GM23338 (cell line): ENCODE measurements at regions not wholly inside any gene's neighbourhood (a gene's known extent, or its start where the extent isn't known, plus 50 kb on each side); places are given as distances from the start of the nearest gene placed in this dataset.
A peak's percentile ranks its signal among the peaks of the same experiment; 100 is the strongest.

ENCODE experiments used
- ATAC-seq: fragments of 200-7000 bp; cut with Tn5 transposase; 3 replicates; pipeline ENCODE4 v1.9.1; 2020
- DNase-seq: peaks from one replicate; pipeline ENCODE4 v3.0.0-alpha.2; 2015; ENCODE audit warnings: low spot score
- H2AFZ ChIP-seq: fragments of 200-600 bp; sonication (generic); 2 replicates; pipeline ENCODE4 v1.8.0; 2016; ENCODE audit warnings: antibody characterized with exemption, mild to moderate bottlenecking, moderate library complexity
- H3F3A ChIP-seq: fragments of 200-600 bp; sonication (generic); replicated peaks from 2 replicates; pipeline ENCODE4 v1.8.0; 2017; ENCODE audit warnings: antibody characterized with exemption, mixed run types, low read depth
- H3K27ac ChIP-seq: fragments of 200-600 bp; sonication (generic); 2 replicates; pipeline ENCODE4 v1.6.1; 2016; ENCODE audit warnings: low read depth
- H3K27me3 ChIP-seq: fragments of 200-600 bp; sonication (generic); 2 replicates; pipeline ENCODE4 v1.8.0; 2016; ENCODE audit warnings: mild to moderate bottlenecking, mixed run types, moderate library complexity; ENCODE audit not compliant: insufficient read depth
- H3K36me3 ChIP-seq: fragments of 200-600 bp; sonication (generic); 2 replicates; pipeline ENCODE4 v1.8.0; 2016; ENCODE audit warnings: mild to moderate bottlenecking; ENCODE audit not compliant: insufficient read depth
- H3K4me1 ChIP-seq: fragments of 200-600 bp; sonication (generic); 2 replicates; pipeline ENCODE4 v1.8.0; 2016; ENCODE audit warnings: mild to moderate bottlenecking, moderate library complexity; ENCODE audit not compliant: insufficient read depth
- H3K4me2 ChIP-seq: fragments of 200-600 bp; sonication (generic); 2 replicates; pipeline ENCODE4 v1.7.1; 2017; ENCODE audit warnings: mixed run types
- H3K4me3 ChIP-seq: fragments of 200-600 bp; sonication (generic); 2 replicates; pipeline ENCODE4 v1.6.1; 2016; ENCODE audit warnings: mixed run types
- H3K79me2 ChIP-seq: fragments of 200-600 bp; sonication (generic); replicated peaks from 2 replicates; pipeline ENCODE4 v1.8.0; 2017; ENCODE audit warnings: mild to moderate bottlenecking; ENCODE audit not compliant: insufficient read depth
- H3K9me2 ChIP-seq: fragments of 200-600 bp; sonication (generic); 2 replicates; pipeline ENCODE4 v1.8.0; 2017; ENCODE audit not compliant: insufficient read depth
- H4K20me1 ChIP-seq: fragments of 200-600 bp; sonication (generic); replicated peaks from 2 replicates; pipeline ENCODE4 v1.8.0; 2017; ENCODE audit warnings: mild to moderate bottlenecking; ENCODE audit not compliant: insufficient read depth
- H3K27ac Mint-ChIP-seq: 2 replicates; pipeline ENCODE4 v1.8.0; 2020; ENCODE audit warnings: inconsistent platforms, mild to moderate bottlenecking, moderate library complexity, mixed read lengths
- H3K27me3 Mint-ChIP-seq: 3 replicates; pipeline ENCODE4 v1.8.0; 2022; ENCODE audit warnings: low read depth, mild to moderate bottlenecking, moderate library complexity, mixed read lengths, inconsistent platforms; ENCODE audit not compliant: insufficient read depth, poor library complexity
- H3K36me3 Mint-ChIP-seq: 3 replicates; pipeline ENCODE4 v1.8.0; 2021; ENCODE audit warnings: low read depth, mild to moderate bottlenecking, inconsistent platforms, moderate library complexity, mixed read lengths
- H3K4me1 Mint-ChIP-seq: 3 replicates; pipeline ENCODE4 v1.8.0; 2020; ENCODE audit warnings: mild to moderate bottlenecking, inconsistent platforms, mixed read lengths
- H3K4me3 Mint-ChIP-seq: 3 replicates; pipeline ENCODE4 v1.8.0; 2021; ENCODE audit warnings: moderate library complexity, mild to moderate bottlenecking, inconsistent platforms, mixed read lengths
- H3K9me3 Mint-ChIP-seq: 3 replicates; pipeline ENCODE4 v1.8.0; 2020; ENCODE audit warnings: moderate library complexity, mild to moderate bottlenecking, inconsistent platforms, mixed read lengths
- CREB1 ChIP-seq: fragments of 250-450 bp; sonication (Bioruptor Pico); IDR thresholded peaks from 2 replicates; pipeline ENCODE4 v1.5.0; 2020; ENCODE audit warnings: low read depth, mild to moderate bottlenecking, moderate library complexity
- CTCF ChIP-seq, 2 experiments: fragments of 200-600 bp in 1 of 2; sonication (generic) in 1 of 2; conservative IDR thresholded peaks; 2 replicates each; pipeline versions ENCODE4 v1.5.1 to v1.6.1; 2016 to 2017; ENCODE audit warnings: antibody characterized with exemption in 2 of 2, low read depth in 2 of 2, mild to moderate bottlenecking in 2 of 2, moderate library complexity in 1 of 2
- ETS1 ChIP-seq: IDR thresholded peaks from 2 replicates; pipeline ENCODE4 v1.6.1; 2016; ENCODE audit warnings: antibody characterized with exemption
- EZH2 ChIP-seq: fragments of 200-600 bp; sonication (generic); IDR thresholded peaks from one replicate; pipeline ENCODE4 v1.8.0; 2017; ENCODE audit warnings: antibody characterized with exemption, mild to moderate bottlenecking, low read depth; ENCODE audit not compliant: unreplicated experiment
- EZH2phosphoT487 ChIP-seq: fragments of 200-600 bp; sonication (generic); IDR thresholded peaks from one replicate; pipeline ENCODE4 v1.8.1; 2018; ENCODE audit warnings: antibody characterized with exemption; ENCODE audit not compliant: unreplicated experiment
- JUNB ChIP-seq: IDR thresholded peaks from one replicate; pipeline ENCODE4 v1.6.1; 2016; ENCODE audit warnings: antibody characterized with exemption; ENCODE audit not compliant: unreplicated experiment
- NANOG ChIP-seq: IDR thresholded peaks from 2 replicates; pipeline ENCODE4 v1.6.1; 2016; ENCODE audit warnings: antibody characterized with exemption, borderline replicate concordance
- REST ChIP-seq: IDR thresholded peaks from one replicate; pipeline ENCODE4 v1.6.1; 2018; ENCODE audit warnings: antibody characterized with exemption; ENCODE audit not compliant: unreplicated experiment
- STAT1 ChIP-seq: IDR thresholded peaks from one replicate; pipeline ENCODE4 v1.6.1; 2016; ENCODE audit warnings: antibody characterized with exemption; ENCODE audit not compliant: unreplicated experiment
- ZNF331 ChIP-seq: fragments of 250-450 bp; sonication (Bioruptor Pico); IDR thresholded peaks from 2 replicates; pipeline ENCODE4 v1.5.0; 2020; ENCODE audit warnings: low read depth, mild to moderate bottlenecking, moderate library complexity

GRCh38 chrX:42097486-42097885 is 174.1 kb upstream of the CASK start:
- H2AFZ ChIP-seq: 0 out of 2 replicates have a peak overlapping the region, but pooled peaks have one; percentile 28
- H3K4me1 Mint-ChIP-seq: peaks cover 29% of the 10 kb centered on the region
- no peaks in the 10 kb centered on the region for H3K27me3 ChIP-seq
- no peaks in the 10 kb centered on the region for H3K36me3 ChIP-seq
- DNase-seq: no peak
- no peaks in the 10 kb centered on the region; the same call in 2 of the 3 replicates for H3K9me3 Mint-ChIP-seq
- no peaks in the 10 kb centered on the region for H3F3A ChIP-seq
- TF ChIP-seq EZH2 (no peak), JUNB (no peak), ZNF331 (CRISPR knock-in tag) (no peak), ETS1 (no peak), NANOG (no peak)
- H3K79me2 ChIP-seq: no peaks in the 10 kb centered on the region
- no peak overlapping the region for H3K4me3 ChIP-seq
- no peaks in the 10 kb centered on the region for H3K9me2 ChIP-seq
- H3K36me3 Mint-ChIP-seq: no peaks in the 10 kb centered on the region; the same call in 2 of the 3 replicates
- H4K20me1 ChIP-seq: no peaks in the 10 kb centered on the region
- no peak for ATAC-seq
- no peak overlapping the region for H3K4me3 Mint-ChIP-seq
- no peak overlapping the region for H3K27ac Mint-ChIP-seq
- peaks cover 3% of the 10 kb centered on the region for H3K27me3 Mint-ChIP-seq
- H3K27ac ChIP-seq: no peak overlapping the region
- H3K4me1 ChIP-seq: peaks cover 18% of the 10 kb centered on the region
- no peak overlapping the region for H3K4me2 ChIP-seq

- Histone ChIP-seq H3K27me3 (no peaks in the 10 kb centered on the region), H2AFZ (no peak overlapping the region), H3K4me1 (peaks cover 28% of the 10 kb centered on the region), H3K36me3 (no peaks in the 10 kb centered on the region), H4K20me1 (no peaks in the 10 kb centered on the region), H3K4me2 (no peak overlapping the region), H3F3A (no peaks in the 10 kb centered on the region), H3K4me3 (no peak overlapping the region), H3K79me2 (no peaks in the 10 kb centered on the region), H3K27ac (no peak overlapping the region), H3K9me2 (no peaks in the 10 kb centered on the region)
- ATAC-seq (no peak), DNase-seq (no peak)
- peaks cover 32% of the 10 kb centered on the region for H3K4me1 Mint-ChIP-seq
- no peaks in the 10 kb centered on the region; the same call in 2 of the 3 replicates for H3K9me3 Mint-ChIP-seq
- H3K27me3 Mint-ChIP-seq: no peaks in the 10 kb centered on the region
- no peak overlapping the region for H3K27ac Mint-ChIP-seq
- H3K36me3 Mint-ChIP-seq: no peaks in the 10 kb centered on the region; the same call in 2 of the 3 replicates
- H3K4me3 Mint-ChIP-seq: no peak overlapping the region
- TF ChIP-seq REST (no peak), CREB1 (no peak), EZH2 (no peak), EZH2phosphoT487 (no peak), CTCF (conservative IDR thresholded peaks at IDR 0.05; ENCODE audit: low read depth in 2 of 2) (no peak), NANOG (no peak), STAT1 (no peak)
These were observed 173.0 kb upstream of the CASK start for GRCh38 chrX:42096265-42096920.
